ENCODE measurements at regions not wholly inside any gene's neighbourhood (a gene's known extent, or its start where the extent isn't known, plus 50 kb on each side); places are given as distances from the start of the nearest gene placed in this dataset.

- TF ChIP-seq, protein P1, sequence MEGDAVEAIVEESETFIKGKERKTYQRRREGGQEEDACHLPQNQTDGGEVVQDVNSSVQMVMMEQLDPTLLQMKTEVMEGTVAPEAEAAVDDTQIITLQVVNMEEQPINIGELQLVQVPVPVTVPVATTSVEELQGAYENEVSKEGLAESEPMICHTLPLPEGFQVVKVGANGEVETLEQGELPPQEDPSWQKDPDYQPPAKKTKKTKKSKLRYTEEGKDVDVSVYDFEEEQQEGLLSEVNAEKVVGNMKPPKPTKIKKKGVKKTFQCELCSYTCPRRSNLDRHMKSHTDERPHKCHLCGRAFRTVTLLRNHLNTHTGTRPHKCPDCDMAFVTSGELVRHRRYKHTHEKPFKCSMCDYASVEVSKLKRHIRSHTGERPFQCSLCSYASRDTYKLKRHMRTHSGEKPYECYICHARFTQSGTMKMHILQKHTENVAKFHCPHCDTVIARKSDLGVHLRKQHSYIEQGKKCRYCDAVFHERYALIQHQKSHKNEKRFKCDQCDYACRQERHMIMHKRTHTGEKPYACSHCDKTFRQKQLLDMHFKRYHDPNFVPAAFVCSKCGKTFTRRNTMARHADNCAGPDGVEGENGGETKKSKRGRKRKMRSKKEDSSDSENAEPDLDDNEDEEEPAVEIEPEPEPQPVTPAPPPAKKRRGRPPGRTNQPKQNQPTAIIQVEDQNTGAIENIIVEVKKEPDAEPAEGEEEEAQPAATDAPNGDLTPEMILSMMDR (IDR thresholded peaks at IDR 0.05; ENCODE audit: insufficient read depth, low read depth, low read length) = no peak
- no peak for TF ChIP-seq EZH2 (IDR thresholded peaks at IDR 0.05; ENCODE audit: insufficient read depth, low read length)
These were observed 110.6 kb downstream of the PLEKHG1 start for GRCh38 chr6:150710236-150710635.
